ENCODE measurements at regions not wholly inside any gene's neighbourhood (a gene's known extent, or its start where the extent isn't known, plus 50 kb on each side); places are given as distances from the start of the nearest gene placed in this dataset.

- no peaks in the 10 kb centered on the region for H3K9me3 ChIP-seq
- intact Hi-C loops (cut with DNase I), result no loop called here
- TF ChIP-seq, protein P1, sequence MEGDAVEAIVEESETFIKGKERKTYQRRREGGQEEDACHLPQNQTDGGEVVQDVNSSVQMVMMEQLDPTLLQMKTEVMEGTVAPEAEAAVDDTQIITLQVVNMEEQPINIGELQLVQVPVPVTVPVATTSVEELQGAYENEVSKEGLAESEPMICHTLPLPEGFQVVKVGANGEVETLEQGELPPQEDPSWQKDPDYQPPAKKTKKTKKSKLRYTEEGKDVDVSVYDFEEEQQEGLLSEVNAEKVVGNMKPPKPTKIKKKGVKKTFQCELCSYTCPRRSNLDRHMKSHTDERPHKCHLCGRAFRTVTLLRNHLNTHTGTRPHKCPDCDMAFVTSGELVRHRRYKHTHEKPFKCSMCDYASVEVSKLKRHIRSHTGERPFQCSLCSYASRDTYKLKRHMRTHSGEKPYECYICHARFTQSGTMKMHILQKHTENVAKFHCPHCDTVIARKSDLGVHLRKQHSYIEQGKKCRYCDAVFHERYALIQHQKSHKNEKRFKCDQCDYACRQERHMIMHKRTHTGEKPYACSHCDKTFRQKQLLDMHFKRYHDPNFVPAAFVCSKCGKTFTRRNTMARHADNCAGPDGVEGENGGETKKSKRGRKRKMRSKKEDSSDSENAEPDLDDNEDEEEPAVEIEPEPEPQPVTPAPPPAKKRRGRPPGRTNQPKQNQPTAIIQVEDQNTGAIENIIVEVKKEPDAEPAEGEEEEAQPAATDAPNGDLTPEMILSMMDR (IDR thresholded peaks at IDR 0.05), result no peak
- TF ChIP-seq POLR2A (IDR thresholded peaks at IDR 0.05), result no peak
- WGBS, 2 donors, result 95 to 96% methylated on average over 1 of the region's 1 CpG
- no peaks in the 10 kb centered on the region for H3K36me3 ChIP-seq
- no peak for DNase-seq
- H3K4me3 ChIP-seq (replicated peaks in 1 of 3), result no peak overlapping the region
- no peak overlapping the region for H3K27ac ChIP-seq
- H3K27me3 ChIP-seq, result no peaks in the 10 kb centered on the region
- H3K4me1 ChIP-seq, result no peaks in the 10 kb centered on the region
Observed at GRCh38 chr11:104654181-104654813, 244.0 kb downstream of the CASP12 start.

- DNase-seq, result no peak
- H3K4me3 ChIP-seq (replicated peaks in 1 of 3), result no peak overlapping the region
- TF ChIP-seq POLR2A (IDR thresholded peaks at IDR 0.05), result no peak
- TF ChIP-seq, protein P1 (IDR thresholded peaks at IDR 0.05), result no peak
- intact Hi-C loops (cut with DNase I), result no loop called here
- no peaks in the 10 kb centered on the region for H3K9me3 ChIP-seq
- H3K27me3 ChIP-seq, result no peaks in the 10 kb centered on the region
- H3K36me3 ChIP-seq, result no peaks in the 10 kb centered on the region
- H3K27ac ChIP-seq, result no peak overlapping the region
- no peaks in the 10 kb centered on the region for H3K4me1 ChIP-seq
- WGBS, 2 donors, result 62 to 65% methylated on average over 5 of the region's 5 CpGs
Observed at GRCh38 chr11:104653407-104653806, 244.9 kb downstream of the CASP12 start.

- Histone ChIP-seq H3K27ac (no peak overlapping the region), H3K27me3 (no peaks in the 10 kb centered on the region), H3K4me1 (no peaks in the 10 kb centered on the region), H3K36me3 (no peaks in the 10 kb centered on the region), H3K9me3 (no peaks in the 10 kb centered on the region), H3K4me3 (replicated peaks in 1 of 3) (no peak overlapping the region)
- no peak for DNase-seq
- WGBS, 2 donors, result 67 to 68% methylated on average over 4 of the region's 4 CpGs
- no peak for TF ChIP-seq POLR2A (IDR thresholded peaks at IDR 0.05)
- TF ChIP-seq, protein P1 (IDR thresholded peaks at IDR 0.05), result no peak
- intact Hi-C loops (cut with DNase I), result no loop called here
Observed at GRCh38 chr11:104652996-104653395, 245.3 kb downstream of the CASP12 start.

DNA sequence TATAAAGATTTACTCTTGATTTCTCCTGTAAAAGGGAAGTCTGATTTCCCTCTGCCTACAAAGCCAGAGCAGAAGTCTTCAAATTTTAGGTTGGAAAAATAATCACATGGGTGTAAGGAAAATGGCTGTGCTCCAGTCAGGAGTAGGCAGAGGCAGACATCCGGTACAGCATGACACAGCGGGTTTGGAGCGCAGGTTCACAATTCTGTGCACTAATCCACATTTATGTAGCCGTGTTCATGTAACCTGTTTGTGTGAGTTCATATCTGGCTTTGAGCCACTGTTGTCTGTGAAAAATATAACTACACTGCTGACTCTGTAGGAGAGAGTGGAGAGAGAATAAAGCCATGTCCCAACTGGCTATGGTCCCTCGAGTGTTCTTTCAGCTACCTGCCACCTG lies 248.0 kb downstream of the CASP12 start:
- Histone ChIP-seq H3K36me3 (no peaks in the 10 kb centered on the region), H3K27ac (no peak overlapping the region), H3K4me1 (no peaks in the 10 kb centered on the region), H3K9me3 (no peaks in the 10 kb centered on the region), H3K27me3 (no peaks in the 10 kb centered on the region), H3K4me3 (replicated peaks in 1 of 3) (no peak overlapping the region)
- TF ChIP-seq, protein P1 (IDR thresholded peaks at IDR 0.05), result no peak
- TF ChIP-seq POLR2A (IDR thresholded peaks at IDR 0.05), result no peak
- intact Hi-C loops (cut with DNase I), result no loop called here
- no peak for DNase-seq
- WGBS, 2 donors, result 93 to 96% methylated on average over 5 of the region's 5 CpGs

GRCh38 chr11:104649002-104649401 lies 249.3 kb downstream of the CASP12 start:
- H3K36me3 ChIP-seq, result no peaks in the 10 kb centered on the region
- intact Hi-C loops (cut with DNase I), result no loop called here
- H3K9me3 ChIP-seq, result no peaks in the 10 kb centered on the region
- DNase-seq, result no peak
- 27 to 30% methylated on average over 1 of the region's 1 CpG for WGBS, 2 donors
- no peaks in the 10 kb centered on the region for H3K4me1 ChIP-seq
- H3K4me3 ChIP-seq (replicated peaks in 1 of 3), result no peak overlapping the region
- H3K27ac ChIP-seq, result no peak overlapping the region
- TF ChIP-seq, protein P1 (IDR thresholded peaks at IDR 0.05), result no peak
- no peak for TF ChIP-seq POLR2A (IDR thresholded peaks at IDR 0.05)
- no peaks in the 10 kb centered on the region for H3K27me3 ChIP-seq
